ENCODE measurements at regions not wholly inside any gene's neighbourhood (a gene's known extent, or its start where the extent isn't known, plus 50 kb on each side); places are given as distances from the start of the nearest gene placed in this dataset.

DNA sequence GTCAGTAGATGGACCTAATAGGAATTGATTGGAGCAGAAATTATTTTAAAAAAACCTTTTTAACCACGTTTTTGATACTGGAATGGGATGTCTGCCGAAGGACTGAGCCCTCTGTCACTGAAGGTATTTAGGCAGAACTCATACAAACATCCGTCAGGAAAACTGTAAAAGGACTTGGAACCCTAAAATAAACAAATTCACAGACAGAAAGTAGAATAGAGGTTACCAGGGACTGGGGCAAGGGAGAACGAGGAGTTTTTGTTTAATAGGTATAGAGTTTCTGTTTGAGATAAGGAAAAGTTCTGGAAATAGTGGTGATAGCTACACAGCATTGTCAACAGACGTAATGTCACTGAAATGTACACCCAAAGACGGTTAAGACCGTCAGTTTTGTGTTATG lies 105.5 kb downstream of the BCOR start:
- TF ChIP-seq EZH2phosphoT487 (IDR thresholded peaks at IDR 0.05; ENCODE audit: insufficient read depth, low read depth): no peak
- no peak for TF ChIP-seq EZH2 (IDR thresholded peaks at IDR 0.05; ENCODE audit: insufficient read depth, poor library complexity, severe bottlenecking)
